IMR-90 (cell line): ENCODE measurements at regions not wholly inside any gene's neighbourhood (a gene's known extent, or its start where the extent isn't known, plus 50 kb on each side); places are given as distances from the start of the nearest gene placed in this dataset.

ENCODE experiments used
- ATAC-seq: fragments of 200-7000 bp; cut with Tn5 transposase; 2 replicates; pipeline ENCODE4 v1.9.1; 2020; ENCODE audit warnings: low read depth, mild to moderate bottlenecking, moderate library complexity
- BruUV-seq: library from RNA; stranded (reverse); fragments of 400-500 nt; replicated peaks from 2 replicates; lab custom pipeline; 2021; lab: Mats Ljungman, UMichigan
- CTCF ChIA-PET: fragments of 300-600 bp; formaldehyde crosslinking; extraction: SDS; loops from one replicate; lab custom pipeline; 2021; ENCODE audit warnings: antibody characterized with exemption; lab: Yijun Ruan, JAX
- POLR2A ChIA-PET: fragments of 300-600 bp; sonication (Branson Sonifier 250); formaldehyde crosslinking; loops from one replicate; lab custom pipeline; 2022; ENCODE audit warnings: antibody characterized with exemption; ENCODE audit not compliant: unreplicated experiment; lab: Charles Lee
- DNase-seq: peaks from one replicate; pipeline ENCODE4 v3.0.0; 2013
- H2AFZ ChIP-seq: replicated peaks from 2 replicates; pipeline ENCODE3; 2013; ENCODE audit warnings: low read length, mild to moderate bottlenecking; ENCODE audit not compliant: poor library complexity
- H2AK5ac ChIP-seq: 2 replicates; pipeline ENCODE4 v1.6.1; 2013; ENCODE audit warnings: low read depth, low read length, inconsistent platforms
- H2AK9ac ChIP-seq: replicated peaks from 2 replicates; pipeline ENCODE3; 2013; ENCODE audit warnings: mild to moderate bottlenecking, low read depth, low read length, moderate library complexity; ENCODE audit not compliant: poor library complexity
- H2BK120ac ChIP-seq: 2 replicates; pipeline ENCODE4 v1.6.1; 2013; ENCODE audit warnings: low read depth, low read length, inconsistent platforms
- H2BK15ac ChIP-seq: 3 replicates; pipeline ENCODE4 v1.6.1; 2013; ENCODE audit warnings: low read depth, low read length, inconsistent platforms
- H2BK20ac ChIP-seq: 2 replicates; pipeline ENCODE4 v1.6.1; 2013; ENCODE audit warnings: low read depth, mild to moderate bottlenecking, inconsistent platforms, low read length, moderate library complexity
- H2BK5ac ChIP-seq: 2 replicates; pipeline ENCODE4 v1.6.1; 2013; ENCODE audit warnings: mild to moderate bottlenecking, low read depth, low read length, inconsistent platforms; ENCODE audit not compliant: poor library complexity, severe bottlenecking
- H3K14ac ChIP-seq: replicated peaks from 2 replicates; pipeline ENCODE4 v1.6.1; 2013; ENCODE audit warnings: low read depth, low read length, inconsistent platforms
- H3K18ac ChIP-seq: 2 replicates; pipeline ENCODE4 v1.6.1; 2013; ENCODE audit warnings: low read depth, low read length, control low read depth
- H3K23ac ChIP-seq: 2 replicates; pipeline ENCODE4 v1.6.1; 2013; ENCODE audit warnings: low read depth, low read length, inconsistent platforms
- H3K27ac ChIP-seq: 2 replicates; pipeline ENCODE4 v1.5.1; 2013; ENCODE audit warnings: mild to moderate bottlenecking, control low read depth, low read length; ENCODE audit not compliant: insufficient read depth
- H3K27me3 ChIP-seq: 2 replicates; pipeline ENCODE4 v1.6.1; 2013; ENCODE audit warnings: low read length; ENCODE audit not compliant: control insufficient read depth, insufficient read depth
- H3K36me3 ChIP-seq: 2 replicates; pipeline ENCODE4 v1.6.1; 2013; ENCODE audit warnings: low read length, mixed read lengths; ENCODE audit not compliant: control insufficient read depth, insufficient read depth
- H3K4ac ChIP-seq: 2 replicates; pipeline ENCODE4 v1.6.1; 2013; ENCODE audit warnings: low read depth, low read length, inconsistent platforms
- H3K4me1 ChIP-seq: 2 replicates; pipeline ENCODE4 v1.6.1; 2013; ENCODE audit warnings: low read length, mixed read lengths; ENCODE audit not compliant: control insufficient read depth, insufficient read depth
- H3K4me2 ChIP-seq: 2 replicates; pipeline ENCODE4 v1.6.1; 2013; ENCODE audit warnings: low read depth, mild to moderate bottlenecking, control low read depth, low read length, moderate library complexity
- H3K4me3 ChIP-seq: 2 replicates; pipeline ENCODE4 v1.5.1; 2013; ENCODE audit warnings: low read depth, mild to moderate bottlenecking, control low read depth, low read length, moderate library complexity; ENCODE audit not compliant: insufficient read depth
- H3K56ac ChIP-seq: 2 replicates; pipeline ENCODE4 v1.6.1; 2013; ENCODE audit warnings: low read length, inconsistent platforms; ENCODE audit not compliant: insufficient read depth; ENCODE audit errors: extremely low read depth
- H3K79me1 ChIP-seq, 2 experiments: 2 replicates each; pipeline ENCODE4 v1.6.1; 2013; ENCODE audit warnings: low read length in 2 of 2, inconsistent platforms in 1 of 2, low read depth in 1 of 2
- H3K9ac ChIP-seq: 2 replicates; pipeline ENCODE4 v1.6.1; 2013; ENCODE audit warnings: low read depth, low read length, control low read depth
- H3K9me1 ChIP-seq: 2 replicates; pipeline ENCODE4 v1.6.1; 2013; ENCODE audit warnings: low read length, inconsistent platforms; ENCODE audit not compliant: insufficient read depth
- H3K9me3 ChIP-seq: 2 replicates; pipeline ENCODE4 v1.6.1; 2013; ENCODE audit warnings: low read length; ENCODE audit not compliant: control insufficient read depth, insufficient read depth
- H4K20me1 ChIP-seq: 2 replicates; pipeline ENCODE4 v1.6.1; 2013; ENCODE audit warnings: low read length, inconsistent platforms; ENCODE audit not compliant: insufficient read depth
- H4K5ac ChIP-seq: 2 replicates; pipeline ENCODE4 v1.6.1; 2013; ENCODE audit warnings: mild to moderate bottlenecking, low read depth, low read length, control low read depth
- H4K8ac ChIP-seq, 2 experiments: 2 replicates each; pipeline ENCODE4 v1.6.1; 2013; ENCODE audit warnings: low read depth in 2 of 2, low read length in 2 of 2, control low read depth in 1 of 2, inconsistent platforms in 1 of 2
- H4K91ac ChIP-seq: 2 replicates; pipeline ENCODE4 v1.6.1; 2013; ENCODE audit warnings: low read depth, low read length, inconsistent platforms; ENCODE audit not compliant: insufficient read depth
- FOS ChIP-seq: fragments of 150-350 bp; IDR thresholded peaks from 2 replicates; pipeline ENCODE4 v1.6.1; 2016; ENCODE audit warnings: low read depth, low read length
- POLR2A ChIP-seq: IDR thresholded peaks from 2 replicates; pipeline ENCODE4 v1.6.1; 2012; ENCODE audit warnings: mild to moderate bottlenecking, low read depth, low read length
- WGBS, 2 experiments: methylation state at CpG; one replicate each; pipeline versions ENCODE4 v1.1.5 to v1.1.7; 2013; ENCODE audit warnings: missing lambda C conversion rate in 2 of 2; ENCODE audit not compliant: insufficient read length in 1 of 2; ENCODE audit errors: extremely low coverage in 2 of 2; 5-methylcytosine and 5-hydroxymethylcytosine counted together
- dilution Hi-C: fragments of 300-500 bp; cut with HindIII; formaldehyde crosslinking; loops from one replicate; pipeline ENCODE4 v1.14.3; 2018; ENCODE audit warnings: low sequenced_read_pairs; ENCODE audit not compliant: unreplicated experiment
- in situ Hi-C: fragments of 300-500 bp; cut with MboI; formaldehyde crosslinking; loops from 3 replicates; pipeline ENCODE4 v1.14.3; 2019; ENCODE audit warnings: low sequenced_read_pairs, inconsistent platforms, mixed read lengths
- intact Hi-C: fragments of 100-400 bp; cut with micrococcal nuclease; formaldehyde crosslinking; loops from 2 replicates; pipeline ENCODE4 v1.10.0; 2022

DNA sequence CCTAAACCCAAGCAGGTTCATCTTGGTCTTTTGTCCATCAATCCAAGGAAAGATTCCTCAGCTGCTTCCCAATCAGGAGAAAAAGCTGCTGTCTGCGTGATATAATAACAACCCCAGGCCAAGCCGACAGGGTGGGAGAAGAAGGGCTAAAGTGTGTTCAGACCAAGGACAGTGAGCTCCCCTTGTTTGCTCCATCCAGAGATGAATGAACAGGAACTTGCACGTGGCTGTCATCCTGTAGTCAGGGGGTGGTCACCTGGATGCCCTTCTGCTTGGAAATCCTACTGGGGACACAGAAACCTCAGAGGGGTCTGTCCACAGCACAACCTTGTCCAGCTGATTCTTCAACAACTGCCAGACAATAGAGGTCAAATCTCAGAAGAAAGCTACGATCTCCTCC is 414.5 kb downstream of the SOX9 start:
- H4K91ac ChIP-seq = no peak overlapping the region
- dilution Hi-C loops = no loop called here
- H4K5ac ChIP-seq = no peak overlapping the region
- no peak overlapping the region for H2AFZ ChIP-seq
- no peak overlapping the region for H4K8ac ChIP-seq
- H2BK120ac ChIP-seq = no peak overlapping the region
- intact Hi-C loops = no loop called here
- no peaks in the 10 kb centered on the region for H3K9me1 ChIP-seq
- H3K36me3 ChIP-seq = no peaks in the 10 kb centered on the region
- POLR2A ChIA-PET = no interaction called here
- no peak for DNase-seq
- no peak for TF ChIP-seq FOS
- no peak for TF ChIP-seq POLR2A
- H3K4me1 ChIP-seq = peaks cover 3% of the 10 kb centered on the region; the same call in 1 of the 2 replicates
- CTCF ChIA-PET = no interaction called here
- H3K9me3 ChIP-seq = no peaks in the 10 kb centered on the region; the same call in 1 of the 2 replicates
- H4K20me1 ChIP-seq = no peaks in the 10 kb centered on the region
- no peak overlapping the region for H3K4me3 ChIP-seq
- H3K56ac ChIP-seq = no peak overlapping the region
- no peak overlapping the region for H2BK15ac ChIP-seq
- no peak overlapping the region for H3K14ac ChIP-seq
- no peak overlapping the region for H2AK9ac ChIP-seq
- no peak overlapping the region for H2BK20ac ChIP-seq
- H3K27me3 ChIP-seq = no peaks in the 10 kb centered on the region
- WGBS, 2 experiments = no CpG with 5 or more reads among the region's 4 CpGs
- no peak overlapping the region for H3K4me2 ChIP-seq
- no peak overlapping the region for H3K18ac ChIP-seq
- H3K27ac ChIP-seq = no peak overlapping the region
- no peak overlapping the region for H2AK5ac ChIP-seq
- BruUV-seq = no TSS peak
- no peak overlapping the region for H2BK5ac ChIP-seq
- in situ Hi-C loops = loop anchor here (5.0 to 25.0 kb wide), 5 partner anchors 398 to 1423 kb away; no protein-coding TSS in a partner anchor
- H3K9ac ChIP-seq = no peak overlapping the region
- H3K4ac ChIP-seq = no peak overlapping the region
- no peak for ATAC-seq
- H3K79me1 ChIP-seq = peaks cover 26 to 52% of the 10 kb centered on the region in 2 experiments
- H3K23ac ChIP-seq = no peak overlapping the region
